OCI-LY1 (cell line): ENCODE measurements at regions not wholly inside any gene's neighbourhood (a gene's known extent, or its start where the extent isn't known, plus 50 kb on each side); places are given as distances from the start of the nearest gene placed in this dataset.

Experiments used
- H2AFZ ChIP-seq: fragments of 200-600 bp; sonication (generic), shearing (Covaris generic); 2 replicates; pipeline ENCODE4 v1.6.0; 2014; ENCODE audit warnings: antibody characterized with exemption, mild to moderate bottlenecking, low read length
- H3F3A ChIP-seq: fragments of 200-600 bp; sonication (generic), shearing (Covaris generic); 2 replicates; pipeline ENCODE4 v1.6.0; 2014; ENCODE audit warnings: mild to moderate bottlenecking, antibody characterized with exemption, low read length, moderate library complexity; ENCODE audit not compliant: insufficient read depth
- H3K27ac ChIP-seq: fragments of 200-600 bp; sonication (generic); 2 replicates; pipeline ENCODE4 v1.5.1; 2014; ENCODE audit warnings: low read length, mixed run types, mild to moderate bottlenecking, low read depth; ENCODE audit not compliant: poor library complexity, severe bottlenecking
- H3K27me3 ChIP-seq: fragments of 200-600 bp; sonication (generic); 2 replicates; pipeline ENCODE4 v1.6.0; 2014; ENCODE audit warnings: antibody characterized with exemption, mild to moderate bottlenecking, low read length, moderate library complexity; ENCODE audit not compliant: insufficient read depth
- H3K36me3 ChIP-seq: fragments of 200-600 bp; sonication (generic); 2 replicates; pipeline ENCODE4 v1.6.1; 2014; ENCODE audit warnings: mild to moderate bottlenecking, antibody characterized with exemption, low read length, moderate library complexity, mixed read lengths; ENCODE audit not compliant: insufficient read depth
- H3K4me1 ChIP-seq: fragments of 200-600 bp; sonication (generic); 2 replicates; pipeline ENCODE4 v1.5.1; 2014; ENCODE audit warnings: mild to moderate bottlenecking, low read length, moderate library complexity; ENCODE audit not compliant: insufficient read depth, severe bottlenecking
- H3K4me2 ChIP-seq: fragments of 200-600 bp; sonication (generic), shearing (Covaris generic); 2 replicates; pipeline ENCODE4 v1.6.1; 2014; ENCODE audit warnings: low read length
- H3K4me3 ChIP-seq: fragments of 200-600 bp; sonication (generic); 2 replicates; pipeline ENCODE4 v1.5.1; 2014; ENCODE audit warnings: low read length, low read depth, mild to moderate bottlenecking, mixed read lengths; ENCODE audit not compliant: poor library complexity, severe bottlenecking
- H3K79me2 ChIP-seq: fragments of 200-600 bp; shearing (Covaris generic); 2 replicates; pipeline ENCODE4 v1.6.1; 2016; ENCODE audit warnings: mixed run types, low read length, mixed read lengths; ENCODE audit not compliant: insufficient read depth
- H3K9ac ChIP-seq: fragments of 200-600 bp; sonication (generic), shearing (Covaris generic); 2 replicates; pipeline ENCODE4 v1.6.1; 2014; ENCODE audit warnings: mild to moderate bottlenecking, low read length, mixed read lengths
- H3K9me2 ChIP-seq: fragments of 200-600 bp; sonication (generic), shearing (Covaris generic); 2 replicates; pipeline ENCODE4 v1.6.1; 2014; ENCODE audit warnings: low read depth, mild to moderate bottlenecking, low read length, mixed read lengths
- H3K9me3 ChIP-seq: fragments of 200-600 bp; shearing (Covaris generic); 2 replicates; pipeline ENCODE4 v1.6.1; 2014; ENCODE audit warnings: low read length, mixed read lengths
- H4K20me1 ChIP-seq: fragments of 200-600 bp; sonication (generic), shearing (Covaris generic); 2 replicates; pipeline ENCODE4 v1.6.0; 2016; ENCODE audit warnings: mild to moderate bottlenecking, low read length; ENCODE audit not compliant: insufficient read depth
- CTCF ChIP-seq: fragments of 200-600 bp; sonication (generic), shearing (Covaris generic); IDR thresholded peaks from 2 replicates; pipeline ENCODE4 v1.5.1; 2017; ENCODE audit warnings: mild to moderate bottlenecking, antibody characterized with exemption, low read length, moderate library complexity, mixed read lengths
- EZH2 ChIP-seq: fragments of 200-600 bp; sonication (generic), shearing (Covaris generic); IDR thresholded peaks from 2 replicates; pipeline ENCODE4 v1.8.0; 2017; ENCODE audit warnings: borderline replicate concordance, mixed run types, mild to moderate bottlenecking, antibody characterized with exemption, low read length, moderate library complexity, mixed read lengths

DNA sequence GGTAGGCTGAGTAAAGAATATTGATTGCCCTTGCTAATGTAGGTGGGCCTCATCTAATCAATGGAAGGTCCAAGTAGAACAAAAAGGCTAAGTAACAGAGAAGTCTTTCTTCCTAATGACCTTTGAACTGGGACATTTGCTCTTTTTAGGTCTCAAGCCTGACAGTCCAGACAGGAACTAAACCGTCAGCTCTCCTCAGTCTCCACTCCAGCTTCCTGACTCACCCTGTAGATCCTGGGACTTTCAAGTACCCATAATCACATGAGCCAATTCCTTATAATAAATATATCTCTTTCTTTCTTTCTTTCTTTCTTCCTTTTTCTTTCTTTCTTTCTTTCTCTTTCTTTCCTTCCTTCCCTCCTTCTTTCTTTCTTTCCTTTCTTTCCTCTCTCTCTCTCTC, 479.5 kb upstream of the PAPPA start:
- Histone ChIP-seq H2AFZ (no peak overlapping the region), H3K36me3 (no peaks in the 10 kb centered on the region), H3K9ac (no peak overlapping the region), H3K4me1 (no peaks in the 10 kb centered on the region), H3K27me3 (no peaks in the 10 kb centered on the region), H3K79me2 (no peaks in the 10 kb centered on the region), H3K9me2 (no peaks in the 10 kb centered on the region), H3K9me3 (no peaks in the 10 kb centered on the region), H3F3A (no peaks in the 10 kb centered on the region), H3K4me3 (no peak overlapping the region), H3K27ac (no peak overlapping the region), H4K20me1 (no peaks in the 10 kb centered on the region), H3K4me2 (no peak overlapping the region)
- no peak for TF ChIP-seq EZH2
- no peak for TF ChIP-seq CTCF

DNA sequence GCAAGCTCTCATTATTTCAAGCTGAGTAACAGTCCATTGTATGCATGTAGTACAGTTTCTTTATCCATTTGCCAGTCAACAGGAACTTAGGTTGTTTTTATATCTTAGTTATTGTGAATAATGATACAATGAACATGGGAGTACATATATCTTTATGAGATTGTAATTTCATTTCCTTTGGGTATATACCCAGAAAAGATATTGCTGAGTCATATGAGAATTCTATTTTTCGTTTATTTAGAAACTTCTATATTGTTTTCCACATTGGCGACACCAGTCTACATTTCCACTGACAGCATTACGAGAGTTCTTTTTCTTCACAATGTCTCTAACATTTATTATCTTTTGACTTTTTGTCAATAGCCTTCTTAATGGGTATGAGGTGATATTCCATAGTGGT, 477.8 kb upstream of the PAPPA start:
- no peaks in the 10 kb centered on the region for H3K27me3 ChIP-seq
- H3K27ac ChIP-seq, result no peak overlapping the region
- no peaks in the 10 kb centered on the region for H4K20me1 ChIP-seq
- H3F3A ChIP-seq, result no peaks in the 10 kb centered on the region
- H2AFZ ChIP-seq, result no peak overlapping the region
- no peaks in the 10 kb centered on the region for H3K9me2 ChIP-seq
- H3K9ac ChIP-seq, result no peak overlapping the region
- H3K4me2 ChIP-seq, result no peak overlapping the region
- H3K4me3 ChIP-seq, result no peak overlapping the region
- TF ChIP-seq EZH2 (no peak), CTCF (no peak)
- no peaks in the 10 kb centered on the region for H3K36me3 ChIP-seq
- H3K4me1 ChIP-seq, result no peaks in the 10 kb centered on the region
- no peaks in the 10 kb centered on the region for H3K9me3 ChIP-seq
- H3K79me2 ChIP-seq, result no peaks in the 10 kb centered on the region

- Histone ChIP-seq H3K36me3 (no peaks in the 10 kb centered on the region), H3K9me2 (no peaks in the 10 kb centered on the region), H3K4me3 (no peak overlapping the region), H3K4me1 (no peaks in the 10 kb centered on the region), H2AFZ (no peak overlapping the region), H3K27me3 (no peaks in the 10 kb centered on the region), H4K20me1 (no peaks in the 10 kb centered on the region), H3K4me2 (no peak overlapping the region), H3K9ac (no peak overlapping the region), H3K79me2 (no peaks in the 10 kb centered on the region), H3F3A (no peaks in the 10 kb centered on the region), H3K9me3 (no peaks in the 10 kb centered on the region), H3K27ac (no peak overlapping the region)
- TF ChIP-seq CTCF (no peak), EZH2 (no peak)
These were observed 473.4 kb upstream of the PAPPA start for GRCh38 chr9:115680231-115680630.
